ENCODE measurements at regions not wholly inside any gene's neighbourhood (a gene's known extent, or its start where the extent isn't known, plus 50 kb on each side); places are given as distances from the start of the nearest gene placed in this dataset.

GRCh38 chr2:220654322-220654721, 917.8 kb downstream of the EPHA4 start:
- no peak overlapping the region for H3K27ac Mint-ChIP-seq (ENCODE audit: unreplicated experiment)
- H3K36me3 Mint-ChIP-seq (ENCODE audit: unreplicated experiment) = no peaks in the 10 kb centered on the region
- H3K27me3 Mint-ChIP-seq (ENCODE audit: unreplicated experiment) = no peaks in the 10 kb centered on the region
- H3K4me3 Mint-ChIP-seq (ENCODE audit: unreplicated experiment) = no peak overlapping the region
- DNase-seq = no peak
- TF ChIP-seq, protein P1, sequence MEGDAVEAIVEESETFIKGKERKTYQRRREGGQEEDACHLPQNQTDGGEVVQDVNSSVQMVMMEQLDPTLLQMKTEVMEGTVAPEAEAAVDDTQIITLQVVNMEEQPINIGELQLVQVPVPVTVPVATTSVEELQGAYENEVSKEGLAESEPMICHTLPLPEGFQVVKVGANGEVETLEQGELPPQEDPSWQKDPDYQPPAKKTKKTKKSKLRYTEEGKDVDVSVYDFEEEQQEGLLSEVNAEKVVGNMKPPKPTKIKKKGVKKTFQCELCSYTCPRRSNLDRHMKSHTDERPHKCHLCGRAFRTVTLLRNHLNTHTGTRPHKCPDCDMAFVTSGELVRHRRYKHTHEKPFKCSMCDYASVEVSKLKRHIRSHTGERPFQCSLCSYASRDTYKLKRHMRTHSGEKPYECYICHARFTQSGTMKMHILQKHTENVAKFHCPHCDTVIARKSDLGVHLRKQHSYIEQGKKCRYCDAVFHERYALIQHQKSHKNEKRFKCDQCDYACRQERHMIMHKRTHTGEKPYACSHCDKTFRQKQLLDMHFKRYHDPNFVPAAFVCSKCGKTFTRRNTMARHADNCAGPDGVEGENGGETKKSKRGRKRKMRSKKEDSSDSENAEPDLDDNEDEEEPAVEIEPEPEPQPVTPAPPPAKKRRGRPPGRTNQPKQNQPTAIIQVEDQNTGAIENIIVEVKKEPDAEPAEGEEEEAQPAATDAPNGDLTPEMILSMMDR (IDR thresholded peaks at IDR 0.05; ENCODE audit: partially characterized antibody, unreplicated experiment) = no peak
- H3K9me3 Mint-ChIP-seq (ENCODE audit: unreplicated experiment) = peaks cover 2% of the 10 kb centered on the region
- no peaks in the 10 kb centered on the region for H3K4me1 Mint-ChIP-seq (ENCODE audit: low read depth, unreplicated experiment)

GRCh38 chr2:220660277-220661145, 911.6 kb downstream of the EPHA4 start:
- Mint-ChIP-seq H3K4me1 (ENCODE audit: low read depth, unreplicated experiment) (peaks cover 4% of the 10 kb centered on the region), H3K36me3 (ENCODE audit: unreplicated experiment) (no peaks in the 10 kb centered on the region), H3K9me3 (ENCODE audit: unreplicated experiment) (no peaks in the 10 kb centered on the region), H3K27ac (ENCODE audit: unreplicated experiment) (no peak overlapping the region), H3K4me3 (ENCODE audit: unreplicated experiment) (no peak overlapping the region), H3K27me3 (ENCODE audit: unreplicated experiment) (no peaks in the 10 kb centered on the region)
- no peak for DNase-seq
- TF ChIP-seq, protein P1 (IDR thresholded peaks at IDR 0.05; ENCODE audit: partially characterized antibody, unreplicated experiment) = no peak

DNA sequence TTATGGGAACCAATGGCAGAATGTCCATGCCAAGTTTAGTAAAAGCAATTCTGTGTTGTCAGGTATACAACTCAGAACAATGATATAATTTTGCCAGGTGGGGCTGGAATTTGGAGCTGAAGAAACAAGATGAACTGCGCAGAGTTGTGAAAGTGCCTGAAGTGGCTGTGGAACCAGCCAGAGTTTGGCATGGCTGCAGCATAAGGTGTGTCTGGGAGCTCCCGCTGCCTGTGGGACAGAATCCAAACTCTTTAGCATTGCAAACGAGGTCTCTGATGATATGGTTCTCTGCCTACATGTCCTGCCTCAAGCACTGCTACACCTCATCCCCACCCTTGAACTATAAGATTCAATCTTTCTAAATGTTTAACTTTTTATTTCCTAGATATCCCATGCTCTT, 909.7 kb downstream of the EPHA4 start:
- Mint-ChIP-seq H3K27me3 (ENCODE audit: unreplicated experiment) (no peaks in the 10 kb centered on the region), H3K4me1 (ENCODE audit: low read depth, unreplicated experiment) (peaks cover 4% of the 10 kb centered on the region), H3K9me3 (ENCODE audit: unreplicated experiment) (no peaks in the 10 kb centered on the region), H3K27ac (ENCODE audit: unreplicated experiment) (no peak overlapping the region), H3K4me3 (ENCODE audit: unreplicated experiment) (no peak overlapping the region), H3K36me3 (ENCODE audit: unreplicated experiment) (no peaks in the 10 kb centered on the region)
- DNase-seq = no peak
- TF ChIP-seq, protein P1 (IDR thresholded peaks at IDR 0.05; ENCODE audit: partially characterized antibody, unreplicated experiment) = no peak

DNA sequence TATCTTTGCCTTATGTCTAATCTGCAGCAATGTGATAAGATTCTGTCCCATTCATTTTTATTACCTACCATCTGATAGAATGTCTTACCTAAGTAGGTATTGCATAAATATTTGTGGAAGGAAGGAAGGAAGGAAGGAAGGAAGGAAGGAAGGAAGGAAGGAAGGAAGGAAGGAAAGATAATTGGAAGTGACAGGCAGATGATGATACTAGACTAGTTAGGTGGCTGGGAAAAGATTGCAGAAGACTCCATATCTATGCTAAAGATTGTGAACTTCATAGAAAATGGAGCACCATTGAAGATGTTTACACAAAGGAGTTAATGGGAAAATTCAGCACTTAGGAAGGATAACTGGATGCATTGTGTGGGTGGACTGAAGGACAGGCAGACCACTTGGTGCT, 909.0 kb downstream of the EPHA4 start:
- Mint-ChIP-seq H3K9me3 (ENCODE audit: unreplicated experiment) (no peaks in the 10 kb centered on the region), H3K27me3 (ENCODE audit: unreplicated experiment) (no peaks in the 10 kb centered on the region), H3K27ac (ENCODE audit: unreplicated experiment) (no peak overlapping the region), H3K4me1 (ENCODE audit: low read depth, unreplicated experiment) (peaks cover 4% of the 10 kb centered on the region), H3K4me3 (ENCODE audit: unreplicated experiment) (no peak overlapping the region), H3K36me3 (ENCODE audit: unreplicated experiment) (no peaks in the 10 kb centered on the region)
- TF ChIP-seq, protein P1 (IDR thresholded peaks at IDR 0.05; ENCODE audit: partially characterized antibody, unreplicated experiment) = no peak
- DNase-seq = no peak
